ENCODE measurements at regions not wholly inside any gene's neighbourhood (a gene's known extent, or its start where the extent isn't known, plus 50 kb on each side); places are given as distances from the start of the nearest gene placed in this dataset.

- TF ChIP-seq PPARG (CRISPR knock-in tag; conservative IDR thresholded peaks at IDR 0.05) = peak; percentile 57; the same call in 1 of the 2 replicates
- TF ChIP-seq KDM5B (CRISPR knock-in tag; IDR thresholded peaks at IDR 0.05; ENCODE audit: borderline replicate concordance) = peak; percentile 81; the same call in 1 of the 2 replicates
- TF ChIP-seq IRX3 (CRISPR knock-in tag; IDR thresholded peaks at IDR 0.05; ENCODE audit: borderline replicate concordance, low read depth) = no peak
- peak; percentile 21; the same call in 1 of the 2 replicates for TF ChIP-seq ZNF543 (CRISPR knock-in tag; IDR thresholded peaks at IDR 0.05)
- peak; percentile 44; the same call in 1 of the 2 replicates for TF ChIP-seq SMAD9 (CRISPR knock-in tag; IDR thresholded peaks at IDR 0.05)
- TF ChIP-seq ZNF792 (CRISPR knock-in tag; IDR thresholded peaks at IDR 0.05) = peak; percentile 25; the same call in 1 of the 2 replicates
- 0 out of 2 replicates have a peak, but pooled peaks have one; percentile 24 for TF ChIP-seq ZNF329 (CRISPR knock-in tag; IDR thresholded peaks at IDR 0.05; ENCODE audit: low read depth)
- TF ChIP-seq ZNF775 (CRISPR knock-in tag; IDR thresholded peaks at IDR 0.05; ENCODE audit: borderline replicate concordance) = no peak
- TF ChIP-seq THYN1 (CRISPR knock-in tag; IDR thresholded peaks at IDR 0.05; ENCODE audit: borderline replicate concordance, low read depth) = no peak
- TF ChIP-seq ERF (CRISPR knock-in tag; IDR thresholded peaks at IDR 0.05) = peak; percentile 75
- no peak for TF ChIP-seq AFF4 (CRISPR knock-in tag; IDR thresholded peaks at IDR 0.05)
- peak; percentile 86 for TF ChIP-seq ZIK1 (CRISPR knock-in tag; IDR thresholded peaks at IDR 0.05; ENCODE audit: borderline replicate concordance, low read depth)
- no peak for TF ChIP-seq MAFG (CRISPR knock-in tag; IDR thresholded peaks at IDR 0.05)
- no peak for TF ChIP-seq ISX (CRISPR knock-in tag; conservative IDR thresholded peaks at IDR 0.05)
- peak; percentile 71 for TF ChIP-seq SALL1 (CRISPR knock-in tag; IDR thresholded peaks at IDR 0.05)
- TF ChIP-seq SMAD3 (CRISPR knock-in tag; IDR thresholded peaks at IDR 0.05) = peak; percentile 68; the same call in 1 of the 2 replicates
- TF ChIP-seq ZNF362 (CRISPR knock-in tag; IDR thresholded peaks at IDR 0.05; ENCODE audit: borderline replicate concordance) = 0 out of 2 replicates have a peak, but pooled peaks have one; percentile 9
- peak; percentile 53 for TF ChIP-seq HOMEZ (CRISPR knock-in tag; IDR thresholded peaks at IDR 0.05; ENCODE audit: low read depth)
- peak; percentile 47; the same call in 1 of the 2 replicates for TF ChIP-seq YEATS2 (CRISPR knock-in tag; IDR thresholded peaks at IDR 0.05; ENCODE audit: borderline replicate concordance)
- no peak for TF ChIP-seq GMEB1 (CRISPR knock-in tag; IDR thresholded peaks at IDR 0.05; ENCODE audit: borderline replicate concordance)
- no peak for TF ChIP-seq ZNF777 (CRISPR knock-in tag; IDR thresholded peaks at IDR 0.05)
These were observed 173.4 kb downstream of the MRPL14 start (continued) for GRCh38 chr6:43953794-43954310.
